ENCODE measurements at regions not wholly inside any gene's neighbourhood (a gene's known extent, or its start where the extent isn't known, plus 50 kb on each side); places are given as distances from the start of the nearest gene placed in this dataset.

DNA sequence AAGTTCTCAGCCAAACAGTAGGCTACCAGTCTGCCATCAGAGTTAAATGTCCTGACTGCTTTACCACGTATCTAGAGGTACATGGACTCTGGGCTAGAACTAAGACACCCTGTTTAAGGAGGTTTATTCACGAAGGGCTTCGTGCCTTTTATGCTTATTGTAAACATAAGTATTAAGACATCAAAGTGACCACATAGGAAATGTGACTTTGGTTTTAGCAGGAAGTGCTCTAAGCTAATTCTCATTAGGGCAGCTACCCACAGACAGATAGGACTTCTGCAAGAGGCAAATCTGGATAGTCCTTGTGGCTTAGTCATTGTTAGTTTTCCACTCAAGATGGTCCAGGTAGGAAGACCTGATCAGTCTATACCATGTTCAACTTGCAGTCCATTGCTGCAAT is 233.3 kb upstream of the MGAT5 start (continued):
- TF ChIP-seq, protein P1, sequence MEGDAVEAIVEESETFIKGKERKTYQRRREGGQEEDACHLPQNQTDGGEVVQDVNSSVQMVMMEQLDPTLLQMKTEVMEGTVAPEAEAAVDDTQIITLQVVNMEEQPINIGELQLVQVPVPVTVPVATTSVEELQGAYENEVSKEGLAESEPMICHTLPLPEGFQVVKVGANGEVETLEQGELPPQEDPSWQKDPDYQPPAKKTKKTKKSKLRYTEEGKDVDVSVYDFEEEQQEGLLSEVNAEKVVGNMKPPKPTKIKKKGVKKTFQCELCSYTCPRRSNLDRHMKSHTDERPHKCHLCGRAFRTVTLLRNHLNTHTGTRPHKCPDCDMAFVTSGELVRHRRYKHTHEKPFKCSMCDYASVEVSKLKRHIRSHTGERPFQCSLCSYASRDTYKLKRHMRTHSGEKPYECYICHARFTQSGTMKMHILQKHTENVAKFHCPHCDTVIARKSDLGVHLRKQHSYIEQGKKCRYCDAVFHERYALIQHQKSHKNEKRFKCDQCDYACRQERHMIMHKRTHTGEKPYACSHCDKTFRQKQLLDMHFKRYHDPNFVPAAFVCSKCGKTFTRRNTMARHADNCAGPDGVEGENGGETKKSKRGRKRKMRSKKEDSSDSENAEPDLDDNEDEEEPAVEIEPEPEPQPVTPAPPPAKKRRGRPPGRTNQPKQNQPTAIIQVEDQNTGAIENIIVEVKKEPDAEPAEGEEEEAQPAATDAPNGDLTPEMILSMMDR (IDR thresholded peaks at IDR 0.05; ENCODE audit: control extremely low read depth in 1 of 3, insufficient read depth in 1 of 3, low read depth in 1 of 3, low read length in 3 of 3), result no peak
- no peak for TF ChIP-seq ASH2L (IDR thresholded peaks at IDR 0.05; ENCODE audit: low read length)
- TF ChIP-seq POU5F1 (IDR thresholded peaks at IDR 0.05; ENCODE audit: low read depth, low read length), result no peak
- no peak for TF ChIP-seq TBP (IDR thresholded peaks at IDR 0.05; ENCODE audit: low read depth, low read length)

Measured in H1 (cell line).